ENCODE measurements at regions not wholly inside any gene's neighbourhood (a gene's known extent, or its start where the extent isn't known, plus 50 kb on each side); places are given as distances from the start of the nearest gene placed in this dataset.
"Not testable (repeated sequence)": the region's sequence is repeated elsewhere in the genome, so short reads cannot be mapped to it uniquely, and the experiment has no call there.

GRCh38 chr13:86909318-86909717 lies 761.9 kb upstream of the SLITRK5 start:
- ATAC-seq (no peak), DNase-seq (ENCODE audit: low read depth, low spot score) (no peak)
- H3K27ac ChIP-seq (ENCODE audit: low read length) = no peak overlapping the region
- H3K27me3 ChIP-seq (ENCODE audit: control insufficient read depth, insufficient read depth, low read length) = no peaks in the 10 kb centered on the region
- ChIA-PET CTCF (no interaction called here), POLR2A (no interaction called here)
- H3K36me3 ChIP-seq (ENCODE audit: control insufficient read depth, insufficient read depth, low read length) = no peaks in the 10 kb centered on the region
- intact Hi-C loops (cut with micrococcal nuclease; ENCODE audit: unreplicated experiment) = no loop called here
- H3K4me3 ChIP-seq (ENCODE audit: low read depth in 2 of 2, low read length in 2 of 2) = no peak overlapping the region
- in situ Hi-C loops (cut with HindIII; ENCODE audit: low pct_unique_long_range_greater_than_20kb, low sequenced_read_pairs) = no loop called here
- no TSS peak for BruUV-seq (replicated peaks)
- no peaks in the 10 kb centered on the region for H3K9me3 ChIP-seq (ENCODE audit: control insufficient read depth, insufficient read depth, low read depth, low read length)
- H3K4me1 ChIP-seq (ENCODE audit: control insufficient read depth, insufficient read depth, low read length) = no peaks in the 10 kb centered on the region
- TF ChIP-seq TCF7L2 (IDR thresholded peaks at IDR 0.05; ENCODE audit: low read depth, low read length) = no peak
- no peak for TF ChIP-seq POLR2AphosphoS5 (IDR thresholded peaks at IDR 0.05; ENCODE audit: low read depth, low read length)
- no peak for TF ChIP-seq CTCF (IDR thresholded peaks at IDR 0.05)
- no peak for TF ChIP-seq REST (IDR thresholded peaks at IDR 0.05; ENCODE audit: insufficient read depth in 1 of 2, low read depth in 2 of 2, low read length in 1 of 2)

GRCh38 chr13:86914757-86915156 lies 756.4 kb upstream of the SLITRK5 start:
- intact Hi-C loops (cut with micrococcal nuclease; ENCODE audit: unreplicated experiment) = no loop called here
- Histone ChIP-seq H3K9me3 (ENCODE audit: control insufficient read depth, insufficient read depth, low read depth, low read length) (no peaks in the 10 kb centered on the region), H3K27me3 (ENCODE audit: control insufficient read depth, insufficient read depth, low read length) (no peaks in the 10 kb centered on the region), H3K4me3 (ENCODE audit: low read depth in 2 of 2, low read length in 2 of 2) (no peak overlapping the region), H3K27ac (ENCODE audit: low read length) (no peak overlapping the region), H3K36me3 (ENCODE audit: control insufficient read depth, insufficient read depth, low read length) (no peaks in the 10 kb centered on the region), H3K4me1 (ENCODE audit: control insufficient read depth, insufficient read depth, low read length) (no peaks in the 10 kb centered on the region)
- in situ Hi-C loops (cut with HindIII; ENCODE audit: low pct_unique_long_range_greater_than_20kb, low sequenced_read_pairs) = no loop called here
- ChIA-PET POLR2A (no interaction called here), CTCF (interaction anchor here (0.6 kb wide), 1 partner anchor 645 kb away, joined by 3 read pairs; no protein-coding TSS in a partner anchor)
- TF ChIP-seq CTCF (IDR thresholded peaks at IDR 0.05) = no peak
- TF ChIP-seq REST (IDR thresholded peaks at IDR 0.05; ENCODE audit: insufficient read depth in 1 of 2, low read depth in 2 of 2, low read length in 1 of 2) = no peak
- no peak for TF ChIP-seq TCF7L2 (IDR thresholded peaks at IDR 0.05; ENCODE audit: low read depth, low read length)
- TF ChIP-seq POLR2AphosphoS5 (IDR thresholded peaks at IDR 0.05; ENCODE audit: low read depth, low read length) = no peak
- TF ChIP-seq SIN3A (IDR thresholded peaks at IDR 0.05; ENCODE audit: borderline replicate concordance, insufficient read depth, low read depth, low read length) = no peak
- ATAC-seq = no peak
- DNase-seq (ENCODE audit: low read depth, low spot score) = no peak
- BruUV-seq (replicated peaks) = no TSS peak

- BruUV-seq (replicated peaks); CTCF ChIA-PET; in situ Hi-C loops (cut with HindIII; ENCODE audit: low pct_unique_long_range_greater_than_20kb, low sequenced_read_pairs); H3K27me3 ChIP-seq (ENCODE audit: control insufficient read depth, insufficient read depth, low read length); H3K27ac ChIP-seq (ENCODE audit: low read length); H3K36me3 ChIP-seq (ENCODE audit: control insufficient read depth, insufficient read depth, low read length); H3K4me1 ChIP-seq (ENCODE audit: control insufficient read depth, insufficient read depth, low read length); H3K4me3 ChIP-seq (ENCODE audit: low read depth in 2 of 2, low read length in 2 of 2); POLR2A ChIA-PET; intact Hi-C loops (cut with micrococcal nuclease; ENCODE audit: unreplicated experiment); DNase-seq (ENCODE audit: low read depth, low spot score); H3K9me3 ChIP-seq (ENCODE audit: control insufficient read depth, insufficient read depth, low read depth, low read length); ATAC-seq: not testable (repeated sequence)
Measured at GRCh38 chr13:86917438-86917837, 753.7 kb upstream of the SLITRK5 start.
